ENCODE measurements at regions not wholly inside any gene's neighbourhood (a gene's known extent, or its start where the extent isn't known, plus 50 kb on each side); places are given as distances from the start of the nearest gene placed in this dataset.

DNA sequence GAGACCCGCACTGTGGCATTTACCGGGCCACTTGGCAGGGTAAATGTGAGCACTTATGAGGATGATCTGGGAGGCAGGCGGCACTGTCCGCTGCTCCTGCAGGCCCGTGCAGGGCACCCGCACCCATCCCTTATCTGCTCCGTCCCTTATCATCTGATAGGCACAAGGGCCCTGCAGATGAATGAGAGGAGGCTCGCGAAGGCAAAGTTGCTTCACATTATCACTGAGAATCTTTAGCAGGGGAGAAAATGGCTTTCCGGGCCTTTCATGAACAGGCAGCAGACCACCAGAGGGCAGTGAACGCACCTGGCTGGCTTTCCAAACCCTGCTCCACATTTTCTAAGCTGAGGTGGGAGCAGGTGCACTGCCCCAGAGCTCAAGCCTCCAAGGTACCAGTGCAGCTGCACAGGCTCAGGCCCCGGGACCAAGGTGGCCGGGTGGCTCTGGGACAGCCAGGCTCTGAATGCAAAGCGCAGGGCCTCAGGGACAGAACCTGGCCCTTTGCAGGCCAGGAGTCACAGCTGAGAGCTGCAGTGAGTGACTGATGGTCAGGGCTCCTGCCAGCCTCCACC, 165.6 kb downstream of the SHANK2 start:
- H3K4me3 Mint-ChIP-seq (ENCODE audit: low read depth): no peak overlapping the region
- H3K9me3 Mint-ChIP-seq (ENCODE audit: low read depth): no peaks in the 10 kb centered on the region
- DNase-seq (ENCODE audit: low spot score, unreplicated experiment): peak; percentile 38
- H3K4me1 Mint-ChIP-seq (ENCODE audit: low read depth): no peaks in the 10 kb centered on the region
- no peak overlapping the region for H3K27ac Mint-ChIP-seq
- H3K27me3 Mint-ChIP-seq: no peaks in the 10 kb centered on the region
- TF ChIP-seq, protein P1, sequence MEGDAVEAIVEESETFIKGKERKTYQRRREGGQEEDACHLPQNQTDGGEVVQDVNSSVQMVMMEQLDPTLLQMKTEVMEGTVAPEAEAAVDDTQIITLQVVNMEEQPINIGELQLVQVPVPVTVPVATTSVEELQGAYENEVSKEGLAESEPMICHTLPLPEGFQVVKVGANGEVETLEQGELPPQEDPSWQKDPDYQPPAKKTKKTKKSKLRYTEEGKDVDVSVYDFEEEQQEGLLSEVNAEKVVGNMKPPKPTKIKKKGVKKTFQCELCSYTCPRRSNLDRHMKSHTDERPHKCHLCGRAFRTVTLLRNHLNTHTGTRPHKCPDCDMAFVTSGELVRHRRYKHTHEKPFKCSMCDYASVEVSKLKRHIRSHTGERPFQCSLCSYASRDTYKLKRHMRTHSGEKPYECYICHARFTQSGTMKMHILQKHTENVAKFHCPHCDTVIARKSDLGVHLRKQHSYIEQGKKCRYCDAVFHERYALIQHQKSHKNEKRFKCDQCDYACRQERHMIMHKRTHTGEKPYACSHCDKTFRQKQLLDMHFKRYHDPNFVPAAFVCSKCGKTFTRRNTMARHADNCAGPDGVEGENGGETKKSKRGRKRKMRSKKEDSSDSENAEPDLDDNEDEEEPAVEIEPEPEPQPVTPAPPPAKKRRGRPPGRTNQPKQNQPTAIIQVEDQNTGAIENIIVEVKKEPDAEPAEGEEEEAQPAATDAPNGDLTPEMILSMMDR (IDR thresholded peaks at IDR 0.05; ENCODE audit: unreplicated experiment): peak; percentile 80
- peaks cover 16% of the 10 kb centered on the region for H3K36me3 Mint-ChIP-seq (ENCODE audit: insufficient read depth)

DNA sequence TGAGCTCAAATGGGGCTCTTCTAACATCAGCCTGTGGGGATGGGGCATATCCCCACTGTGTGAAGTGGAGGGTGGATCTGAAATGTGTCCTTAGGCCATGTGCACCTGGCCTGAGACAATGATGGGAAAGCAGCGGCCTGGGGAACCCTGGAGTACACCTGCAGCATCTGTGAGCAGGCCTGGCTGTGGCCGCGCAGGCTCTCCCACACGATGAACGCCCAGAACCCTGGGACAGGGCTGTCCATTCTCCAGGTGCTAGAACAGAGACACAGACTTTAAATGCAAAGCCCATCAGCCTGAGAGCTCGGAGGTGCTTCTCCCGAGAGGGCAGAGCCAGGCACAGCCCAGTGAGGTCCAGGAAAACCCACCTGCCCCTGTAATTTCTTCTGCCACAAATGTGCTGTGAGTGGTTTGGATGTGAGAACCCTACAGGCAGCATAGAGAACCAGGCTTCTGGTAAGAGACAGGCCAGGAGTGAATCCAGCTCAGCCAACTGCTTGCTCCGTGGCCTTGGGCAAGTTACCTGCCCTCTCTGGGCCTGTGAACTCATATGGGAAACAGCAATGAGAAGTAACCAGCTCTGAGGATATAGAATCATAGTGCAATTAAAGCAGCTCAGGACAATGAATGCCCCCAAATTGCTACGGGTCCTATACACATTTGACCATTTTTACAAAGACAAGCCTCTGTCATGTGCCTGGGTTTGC, 167.9 kb downstream of the SHANK2 start:
- TF ChIP-seq, protein P1 (IDR thresholded peaks at IDR 0.05; ENCODE audit: unreplicated experiment): no peak
- Mint-ChIP-seq H3K36me3 (ENCODE audit: insufficient read depth) (peaks cover 15% of the 10 kb centered on the region), H3K9me3 (ENCODE audit: low read depth) (no peaks in the 10 kb centered on the region), H3K4me3 (ENCODE audit: low read depth) (no peak overlapping the region), H3K27ac (no peak overlapping the region), H3K4me1 (ENCODE audit: low read depth) (no peaks in the 10 kb centered on the region), H3K27me3 (no peaks in the 10 kb centered on the region)
- DNase-seq (ENCODE audit: low spot score, unreplicated experiment): no peak

DNA sequence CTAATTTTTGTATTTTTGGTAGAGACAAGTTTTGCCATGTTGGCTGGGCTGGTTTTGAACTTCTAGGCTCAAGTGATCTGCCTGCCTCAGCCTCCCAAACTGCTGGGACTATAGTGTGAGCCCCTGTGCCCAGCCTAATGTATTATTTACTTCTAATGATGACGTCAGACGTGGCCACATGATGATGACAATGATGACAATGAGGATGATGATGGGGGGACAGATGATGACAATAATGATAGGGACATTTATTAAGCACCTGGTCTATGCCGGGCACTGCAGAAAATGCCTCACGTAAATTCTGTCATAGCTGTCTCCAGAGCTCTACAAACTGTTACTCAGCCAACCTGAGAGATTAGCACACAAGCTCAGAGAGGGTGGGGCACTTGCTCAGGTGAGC, 169.3 kb downstream of the SHANK2 start:
- Mint-ChIP-seq H3K9me3 (ENCODE audit: low read depth) (no peaks in the 10 kb centered on the region), H3K4me3 (ENCODE audit: low read depth) (no peak overlapping the region), H3K36me3 (ENCODE audit: insufficient read depth) (peaks cover 19% of the 10 kb centered on the region), H3K27me3 (no peaks in the 10 kb centered on the region), H3K4me1 (ENCODE audit: low read depth) (no peaks in the 10 kb centered on the region), H3K27ac (no peak overlapping the region)
- DNase-seq (ENCODE audit: low spot score, unreplicated experiment): no peak
- TF ChIP-seq, protein P1 (IDR thresholded peaks at IDR 0.05; ENCODE audit: unreplicated experiment): no peak

DNA sequence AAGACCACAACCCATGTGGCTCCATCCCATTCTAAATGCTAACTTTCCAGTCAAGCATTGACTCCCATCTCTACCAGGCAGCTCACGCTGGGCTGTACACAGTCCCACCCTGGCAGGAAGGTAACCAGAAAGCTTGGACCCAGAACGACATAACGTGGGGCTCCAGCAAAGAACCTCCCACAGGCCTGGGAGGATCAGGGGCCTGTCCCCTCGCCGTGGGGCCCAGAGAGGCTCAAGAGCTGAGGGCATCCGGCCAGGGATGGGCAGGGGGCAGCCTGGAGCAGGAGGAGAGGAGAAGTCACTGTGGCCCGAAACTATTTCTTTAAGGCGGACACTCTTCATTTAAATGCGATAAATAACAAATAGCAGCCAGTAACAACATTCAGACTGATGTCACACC, 169.9 kb downstream of the SHANK2 start:
- Mint-ChIP-seq H3K36me3 (ENCODE audit: insufficient read depth) (peaks cover 22% of the 10 kb centered on the region), H3K4me1 (ENCODE audit: low read depth) (no peaks in the 10 kb centered on the region), H3K4me3 (ENCODE audit: low read depth) (no peak overlapping the region), H3K27ac (no peak overlapping the region), H3K9me3 (ENCODE audit: low read depth) (no peaks in the 10 kb centered on the region), H3K27me3 (no peaks in the 10 kb centered on the region)
- DNase-seq (ENCODE audit: low spot score, unreplicated experiment): no peak
- TF ChIP-seq, protein P1 (IDR thresholded peaks at IDR 0.05; ENCODE audit: unreplicated experiment): no peak

DNA sequence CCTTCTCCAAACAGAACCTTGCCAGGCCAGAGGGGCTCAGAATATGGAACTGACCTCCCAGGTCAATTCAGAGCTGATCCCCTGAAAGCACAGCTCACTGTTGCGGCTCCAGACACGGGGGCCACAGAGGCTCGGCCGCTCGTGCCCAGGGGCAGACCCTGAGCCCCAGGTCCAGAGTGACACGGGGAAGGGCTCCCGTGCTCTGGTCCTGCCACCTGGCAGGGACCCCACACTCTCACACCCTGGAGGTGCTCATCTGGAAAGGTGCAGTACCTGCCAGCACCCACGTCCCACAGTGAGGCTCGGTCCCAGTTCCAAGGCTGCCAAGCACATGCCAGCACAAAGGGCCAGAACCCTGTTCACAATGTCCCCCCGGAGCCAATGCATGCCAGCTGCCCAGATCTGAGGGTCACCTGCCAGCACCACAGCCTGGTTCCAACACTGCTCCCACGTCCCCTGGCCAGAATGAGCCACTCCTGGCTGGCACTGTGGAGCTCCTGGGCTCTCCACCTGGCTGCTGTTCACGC, 170.6 kb downstream of the SHANK2 start:
- no peak for DNase-seq (ENCODE audit: low spot score, unreplicated experiment)
- H3K4me3 Mint-ChIP-seq (ENCODE audit: low read depth): no peak overlapping the region
- TF ChIP-seq, protein P1 (IDR thresholded peaks at IDR 0.05; ENCODE audit: unreplicated experiment): no peak
- peaks cover 26% of the 10 kb centered on the region for H3K36me3 Mint-ChIP-seq (ENCODE audit: insufficient read depth)
- no peak overlapping the region for H3K27ac Mint-ChIP-seq
- no peaks in the 10 kb centered on the region for H3K27me3 Mint-ChIP-seq
- no peaks in the 10 kb centered on the region for H3K4me1 Mint-ChIP-seq (ENCODE audit: low read depth)
- H3K9me3 Mint-ChIP-seq (ENCODE audit: low read depth): no peaks in the 10 kb centered on the region
